ENCODE measurements at regions not wholly inside any gene's neighbourhood (a gene's known extent, or its start where the extent isn't known, plus 50 kb on each side); places are given as distances from the start of the nearest gene placed in this dataset.

DNA sequence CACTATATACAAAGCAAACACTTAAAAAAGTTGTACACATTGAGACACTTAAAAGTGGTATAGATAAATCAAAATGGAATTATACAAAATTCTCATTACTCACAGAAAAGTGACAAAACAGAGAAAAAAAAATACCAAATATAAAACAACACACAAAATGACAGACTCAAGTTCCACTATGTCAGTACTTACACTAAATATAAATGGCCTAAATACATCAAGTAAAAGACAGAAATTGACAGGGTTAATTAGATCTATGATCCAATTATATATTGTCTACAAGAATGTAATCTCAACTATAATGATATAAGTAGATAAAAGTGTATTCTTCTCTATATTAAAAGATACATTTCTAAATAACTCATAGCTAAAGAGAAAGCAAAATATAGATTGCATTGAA lies 401.6 kb upstream of the PFKP start:
- no peak for TF ChIP-seq ZNF114 (CRISPR knock-in tag; IDR thresholded peaks at IDR 0.05)
- TF ChIP-seq POLR2AphosphoS5 (IDR thresholded peaks at IDR 0.05; ENCODE audit: low read depth) = no peak
- TF ChIP-seq, protein P1, sequence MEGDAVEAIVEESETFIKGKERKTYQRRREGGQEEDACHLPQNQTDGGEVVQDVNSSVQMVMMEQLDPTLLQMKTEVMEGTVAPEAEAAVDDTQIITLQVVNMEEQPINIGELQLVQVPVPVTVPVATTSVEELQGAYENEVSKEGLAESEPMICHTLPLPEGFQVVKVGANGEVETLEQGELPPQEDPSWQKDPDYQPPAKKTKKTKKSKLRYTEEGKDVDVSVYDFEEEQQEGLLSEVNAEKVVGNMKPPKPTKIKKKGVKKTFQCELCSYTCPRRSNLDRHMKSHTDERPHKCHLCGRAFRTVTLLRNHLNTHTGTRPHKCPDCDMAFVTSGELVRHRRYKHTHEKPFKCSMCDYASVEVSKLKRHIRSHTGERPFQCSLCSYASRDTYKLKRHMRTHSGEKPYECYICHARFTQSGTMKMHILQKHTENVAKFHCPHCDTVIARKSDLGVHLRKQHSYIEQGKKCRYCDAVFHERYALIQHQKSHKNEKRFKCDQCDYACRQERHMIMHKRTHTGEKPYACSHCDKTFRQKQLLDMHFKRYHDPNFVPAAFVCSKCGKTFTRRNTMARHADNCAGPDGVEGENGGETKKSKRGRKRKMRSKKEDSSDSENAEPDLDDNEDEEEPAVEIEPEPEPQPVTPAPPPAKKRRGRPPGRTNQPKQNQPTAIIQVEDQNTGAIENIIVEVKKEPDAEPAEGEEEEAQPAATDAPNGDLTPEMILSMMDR (conservative IDR thresholded peaks at IDR 0.05; ENCODE audit: low read depth in 2 of 2) = no peak
- TF ChIP-seq STAT1 (IDR thresholded peaks at IDR 0.05; ENCODE audit: unreplicated experiment) = no peak
- TF ChIP-seq, protein P2, sequence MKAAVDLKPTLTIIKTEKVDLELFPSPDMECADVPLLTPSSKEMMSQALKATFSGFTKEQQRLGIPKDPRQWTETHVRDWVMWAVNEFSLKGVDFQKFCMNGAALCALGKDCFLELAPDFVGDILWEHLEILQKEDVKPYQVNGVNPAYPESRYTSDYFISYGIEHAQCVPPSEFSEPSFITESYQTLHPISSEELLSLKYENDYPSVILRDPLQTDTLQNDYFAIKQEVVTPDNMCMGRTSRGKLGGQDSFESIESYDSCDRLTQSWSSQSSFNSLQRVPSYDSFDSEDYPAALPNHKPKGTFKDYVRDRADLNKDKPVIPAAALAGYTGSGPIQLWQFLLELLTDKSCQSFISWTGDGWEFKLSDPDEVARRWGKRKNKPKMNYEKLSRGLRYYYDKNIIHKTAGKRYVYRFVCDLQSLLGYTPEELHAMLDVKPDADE (IDR thresholded peaks at IDR 0.05) = no peak
- TF ChIP-seq, protein P3, sequence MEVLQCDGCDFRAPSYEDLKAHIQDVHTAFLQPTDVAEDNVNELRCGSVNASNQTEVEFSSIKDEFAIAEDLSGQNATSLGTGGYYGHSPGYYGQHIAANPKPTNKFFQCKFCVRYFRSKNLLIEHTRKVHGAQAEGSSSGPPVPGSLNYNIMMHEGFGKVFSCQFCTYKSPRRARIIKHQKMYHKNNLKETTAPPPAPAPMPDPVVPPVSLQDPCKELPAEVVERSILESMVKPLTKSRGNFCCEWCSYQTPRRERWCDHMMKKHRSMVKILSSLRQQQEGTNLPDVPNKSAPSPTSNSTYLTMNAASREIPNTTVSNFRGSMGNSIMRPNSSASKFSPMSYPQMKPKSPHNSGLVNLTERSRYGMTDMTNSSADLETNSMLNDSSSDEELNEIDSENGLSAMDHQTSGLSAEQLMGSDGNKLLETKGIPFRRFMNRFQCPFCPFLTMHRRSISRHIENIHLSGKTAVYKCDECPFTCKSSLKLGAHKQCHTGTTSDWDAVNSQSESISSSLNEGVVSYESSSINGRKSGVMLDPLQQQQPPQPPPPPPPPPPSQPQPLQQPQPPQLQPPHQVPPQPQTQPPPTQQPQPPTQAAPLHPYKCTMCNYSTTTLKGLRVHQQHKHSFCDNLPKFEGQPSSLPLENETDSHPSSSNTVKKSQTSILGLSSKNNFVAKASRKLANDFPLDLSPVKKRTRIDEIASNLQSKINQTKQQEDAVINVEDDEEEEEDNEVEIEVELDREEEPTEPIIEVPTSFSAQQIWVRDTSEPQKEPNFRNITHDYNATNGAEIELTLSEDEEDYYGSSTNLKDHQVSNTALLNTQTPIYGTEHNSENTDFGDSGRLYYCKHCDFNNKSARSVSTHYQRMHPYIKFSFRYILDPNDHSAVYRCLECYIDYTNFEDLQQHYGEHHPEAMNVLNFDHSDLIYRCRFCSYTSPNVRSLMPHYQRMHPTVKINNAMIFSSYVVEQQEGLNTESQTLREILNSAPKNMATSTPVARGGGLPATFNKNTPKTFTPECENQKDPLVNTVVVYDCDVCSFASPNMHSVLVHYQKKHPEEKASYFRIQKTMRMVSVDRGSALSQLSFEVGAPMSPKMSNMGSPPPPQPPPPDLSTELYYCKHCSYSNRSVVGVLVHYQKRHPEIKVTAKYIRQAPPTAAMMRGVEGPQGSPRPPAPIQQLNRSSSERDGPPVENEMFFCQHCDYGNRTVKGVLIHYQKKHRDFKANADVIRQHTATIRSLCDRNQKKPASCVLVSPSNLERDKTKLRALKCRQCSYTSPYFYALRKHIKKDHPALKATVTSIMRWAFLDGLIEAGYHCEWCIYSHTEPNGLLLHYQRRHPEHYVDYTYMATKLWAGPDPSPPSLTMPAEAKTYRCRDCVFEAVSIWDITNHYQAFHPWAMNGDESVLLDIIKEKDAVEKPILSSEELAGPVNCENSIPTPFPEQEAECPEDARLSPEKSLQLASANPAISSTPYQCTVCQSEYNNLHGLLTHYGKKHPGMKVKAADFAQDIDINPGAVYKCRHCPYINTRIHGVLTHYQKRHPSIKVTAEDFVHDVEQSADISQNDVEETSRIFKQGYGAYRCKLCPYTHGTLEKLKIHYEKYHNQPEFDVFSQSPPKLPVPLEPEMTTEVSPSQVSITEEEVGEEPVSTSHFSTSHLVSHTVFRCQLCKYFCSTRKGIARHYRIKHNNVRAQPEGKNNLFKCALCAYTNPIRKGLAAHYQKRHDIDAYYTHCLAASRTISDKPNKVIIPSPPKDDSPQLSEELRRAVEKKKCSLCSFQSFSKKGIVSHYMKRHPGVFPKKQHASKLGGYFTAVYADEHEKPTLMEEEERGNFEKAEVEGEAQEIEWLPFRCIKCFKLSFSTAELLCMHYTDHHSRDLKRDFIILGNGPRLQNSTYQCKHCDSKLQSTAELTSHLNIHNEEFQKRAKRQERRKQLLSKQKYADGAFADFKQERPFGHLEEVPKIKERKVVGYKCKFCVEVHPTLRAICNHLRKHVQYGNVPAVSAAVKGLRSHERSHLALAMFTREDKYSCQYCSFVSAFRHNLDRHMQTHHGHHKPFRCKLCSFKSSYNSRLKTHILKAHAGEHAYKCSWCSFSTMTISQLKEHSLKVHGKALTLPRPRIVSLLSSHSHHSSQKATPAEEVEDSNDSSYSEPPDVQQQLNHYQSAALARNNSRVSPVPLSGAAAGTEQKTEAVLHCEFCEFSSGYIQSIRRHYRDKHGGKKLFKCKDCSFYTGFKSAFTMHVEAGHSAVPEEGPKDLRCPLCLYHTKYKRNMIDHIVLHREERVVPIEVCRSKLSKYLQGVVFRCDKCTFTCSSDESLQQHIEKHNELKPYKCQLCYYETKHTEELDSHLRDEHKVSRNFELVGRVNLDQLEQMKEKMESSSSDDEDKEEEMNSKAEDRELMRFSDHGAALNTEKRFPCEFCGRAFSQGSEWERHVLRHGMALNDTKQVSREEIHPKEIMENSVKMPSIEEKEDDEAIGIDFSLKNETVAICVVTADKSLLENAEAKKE (CRISPR knock-in tag; IDR thresholded peaks at IDR 0.05) = no peak
- TF ChIP-seq JUNB (IDR thresholded peaks at IDR 0.05; ENCODE audit: unreplicated experiment) = no peak
- TF ChIP-seq ZNF331 (CRISPR knock-in tag; IDR thresholded peaks at IDR 0.05; ENCODE audit: low read depth) = no peak
- no peak for TF ChIP-seq EZH2phosphoT487 (IDR thresholded peaks at IDR 0.05; ENCODE audit: unreplicated experiment)
- TF ChIP-seq CREB1 (CRISPR knock-in tag; IDR thresholded peaks at IDR 0.05; ENCODE audit: low read depth) = no peak
- H4K20me1 ChIP-seq (replicated peaks; ENCODE audit: insufficient read depth) = no peaks in the 10 kb centered on the region
- no peaks in the 10 kb centered on the region for H3K9me2 ChIP-seq (ENCODE audit: insufficient read depth)
- H3F3A ChIP-seq (replicated peaks; ENCODE audit: low read depth) = no peaks in the 10 kb centered on the region
- peaks cover 20% of the 10 kb centered on the region for H3K9me3 Mint-ChIP-seq
- ATAC-seq (no peak), DNase-seq (ENCODE audit: low spot score) (no peak)
- no peak overlapping the region for H2AFZ ChIP-seq
- no peak overlapping the region for H3K27ac ChIP-seq (ENCODE audit: low read depth)
- no peaks in the 10 kb centered on the region for H3K79me2 ChIP-seq (replicated peaks; ENCODE audit: insufficient read depth)
- no peak overlapping the region for H3K4me3 Mint-ChIP-seq
- H3K36me3 Mint-ChIP-seq (ENCODE audit: low read depth) = peaks cover 7% of the 10 kb centered on the region; the same call in 1 of the 3 replicates
- H3K36me3 ChIP-seq (ENCODE audit: insufficient read depth) = no peaks in the 10 kb centered on the region
- no peak overlapping the region for H3K4me3 ChIP-seq
- no peak overlapping the region for H3K4me2 ChIP-seq
- H3K4me1 ChIP-seq (ENCODE audit: insufficient read depth) = peaks cover 8% of the 10 kb centered on the region
- H3K27me3 ChIP-seq (ENCODE audit: insufficient read depth) = no peaks in the 10 kb centered on the region
- H3K27me3 Mint-ChIP-seq (ENCODE audit: insufficient read depth, low read depth, poor library complexity) = peaks cover 5% of the 10 kb centered on the region
- peaks cover 13% of the 10 kb centered on the region for H3K4me1 Mint-ChIP-seq
- no peak overlapping the region for H3K27ac Mint-ChIP-seq
